Colonic mucosa (tissue), 4 donors: ENCODE measurements at regions not wholly inside any gene's neighbourhood (a gene's known extent, or its start where the extent isn't known, plus 50 kb on each side); places are given as distances from the start of the nearest gene placed in this dataset.

Experiments used
- DNase-seq: peaks from one replicate; pipeline ENCODE4 v3.0.0-alpha.2; 2020
- H3K27ac ChIP-seq: fragments of 200-600 bp; one replicate; pipeline ENCODE4 v1.8.0; 2021
- H3K27me3 ChIP-seq: fragments of 200-600 bp; one replicate; pipeline ENCODE4 v1.8.0; 2021
- H3K36me3 ChIP-seq: fragments of 200-600 bp; one replicate; pipeline ENCODE4 v1.8.0; 2021
- H3K4me1 ChIP-seq: fragments of 200-600 bp; one replicate; pipeline ENCODE4 v1.8.0; 2021; ENCODE audit warnings: mild to moderate bottlenecking
- H3K4me3 ChIP-seq: fragments of 200-600 bp; one replicate; pipeline ENCODE4 v1.8.0; 2021
- H3K9ac ChIP-seq, 2 donors: one replicate each; pipeline ENCODE4 v1.7.0; 2013; ENCODE audit warnings: control low read depth in 2 of 2, low read depth in 2 of 2, low read length in 2 of 2
- H3K9me3 ChIP-seq: fragments of 200-600 bp; one replicate; pipeline ENCODE4 v1.8.0; 2021
- CTCF ChIP-seq: fragments of 200-600 bp; IDR thresholded peaks from one replicate; pipeline ENCODE4 v1.8.0; 2022; ENCODE audit warnings: antibody characterized with exemption, mild to moderate bottlenecking
- intact Hi-C: fragments of 100-400 bp; cut with DNase I; formaldehyde crosslinking; loops from one replicate; pipeline ENCODE4 v1.14.1; 2022
- donor health status: healthy.
- donor health status: DM: no; HTN: no; CAD: no.
- donor health status: DM: no; HTN: no; CAD: no.

DNA sequence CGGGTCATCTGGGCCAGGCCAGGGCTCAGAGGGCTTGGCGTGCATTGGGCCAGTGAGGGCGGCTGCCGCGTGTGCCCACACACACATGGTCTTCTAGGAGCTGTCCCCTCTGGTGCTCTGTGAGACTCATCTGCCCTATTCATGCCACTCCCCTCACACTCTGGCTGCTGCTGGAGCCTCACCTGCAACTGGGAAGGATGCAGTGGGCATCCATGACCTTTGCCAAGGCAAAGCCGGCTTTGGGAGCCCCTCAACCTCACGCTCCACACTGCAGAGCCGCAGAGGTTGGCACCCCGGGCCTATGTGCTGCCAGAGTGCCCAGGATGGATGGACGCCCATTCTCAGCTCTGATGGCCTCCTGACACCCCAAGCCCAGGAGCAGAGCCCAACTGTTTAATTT, 330.2 kb upstream of the SALL3 start:
- intact Hi-C loops: no loop called here

GRCh38 chr18:78650926-78651325, 328.7 kb upstream of the SALL3 start:
- no peak overlapping the region for H3K27ac ChIP-seq
- DNase-seq: no peak
- H3K4me3 ChIP-seq: no peak overlapping the region
- H3K9ac ChIP-seq: no peak overlapping the region
- H3K9me3 ChIP-seq: no peaks in the 10 kb centered on the region
- no peaks in the 10 kb centered on the region for H3K36me3 ChIP-seq
- no peaks in the 10 kb centered on the region for H3K4me1 ChIP-seq
- TF ChIP-seq CTCF: no peak
- intact Hi-C loops: no loop called here
- no peaks in the 10 kb centered on the region for H3K27me3 ChIP-seq

More for the DNA sequence above, 330.2 kb upstream of the SALL3 start:
- H3K9me3 ChIP-seq: no peaks in the 10 kb centered on the region
- no peaks in the 10 kb centered on the region for H3K4me1 ChIP-seq
- no peak for TF ChIP-seq CTCF
- no peak overlapping the region for H3K27ac ChIP-seq
- no peak for DNase-seq
- no peak overlapping the region for H3K9ac ChIP-seq
- no peaks in the 10 kb centered on the region for H3K27me3 ChIP-seq
- no peak overlapping the region for H3K4me3 ChIP-seq
- no peaks in the 10 kb centered on the region for H3K36me3 ChIP-seq

- H3K9me3 ChIP-seq: no peaks in the 10 kb centered on the region
- H3K27me3 ChIP-seq: no peaks in the 10 kb centered on the region
- no peak for DNase-seq
- no peak for TF ChIP-seq CTCF
- no peak overlapping the region for H3K27ac ChIP-seq
- no peaks in the 10 kb centered on the region for H3K36me3 ChIP-seq
- intact Hi-C loops: no loop called here
- H3K4me3 ChIP-seq: no peak overlapping the region
- no peaks in the 10 kb centered on the region for H3K4me1 ChIP-seq
- no peak overlapping the region for H3K9ac ChIP-seq
Observed at GRCh38 chr18:78652001-78652545, 327.5 kb upstream of the SALL3 start.

DNA sequence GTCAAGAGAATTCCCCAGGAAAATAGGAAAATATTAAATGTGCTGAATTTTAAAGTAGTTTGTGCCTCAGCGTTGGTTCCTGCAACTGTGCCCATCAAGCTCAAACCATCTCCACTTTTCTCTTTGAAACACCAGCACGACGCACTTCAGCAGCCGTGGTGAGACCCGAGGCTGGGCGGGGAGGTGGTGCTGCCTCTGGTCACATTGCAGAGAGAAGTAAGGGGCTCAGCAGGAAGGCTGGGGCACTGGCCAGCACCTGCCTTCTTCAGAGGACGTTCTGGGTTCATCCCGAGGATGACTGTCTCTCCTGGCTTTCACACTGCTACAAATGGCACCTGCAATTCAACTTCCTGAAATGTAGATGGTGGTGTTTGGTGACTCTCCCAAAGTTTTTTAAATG, 323.7 kb upstream of the SALL3 start:
- Histone ChIP-seq H3K27ac (no peak overlapping the region), H3K9me3 (no peaks in the 10 kb centered on the region), H3K27me3 (no peaks in the 10 kb centered on the region), H3K36me3 (no peaks in the 10 kb centered on the region), H3K9ac (no peak overlapping the region), H3K4me3 (no peak overlapping the region), H3K4me1 (no peaks in the 10 kb centered on the region)
- no peak for TF ChIP-seq CTCF
- intact Hi-C loops: loop anchor here (5.0 kb wide), 1 partner anchor 221 kb away; no protein-coding TSS in a partner anchor
- DNase-seq: no peak

DNA sequence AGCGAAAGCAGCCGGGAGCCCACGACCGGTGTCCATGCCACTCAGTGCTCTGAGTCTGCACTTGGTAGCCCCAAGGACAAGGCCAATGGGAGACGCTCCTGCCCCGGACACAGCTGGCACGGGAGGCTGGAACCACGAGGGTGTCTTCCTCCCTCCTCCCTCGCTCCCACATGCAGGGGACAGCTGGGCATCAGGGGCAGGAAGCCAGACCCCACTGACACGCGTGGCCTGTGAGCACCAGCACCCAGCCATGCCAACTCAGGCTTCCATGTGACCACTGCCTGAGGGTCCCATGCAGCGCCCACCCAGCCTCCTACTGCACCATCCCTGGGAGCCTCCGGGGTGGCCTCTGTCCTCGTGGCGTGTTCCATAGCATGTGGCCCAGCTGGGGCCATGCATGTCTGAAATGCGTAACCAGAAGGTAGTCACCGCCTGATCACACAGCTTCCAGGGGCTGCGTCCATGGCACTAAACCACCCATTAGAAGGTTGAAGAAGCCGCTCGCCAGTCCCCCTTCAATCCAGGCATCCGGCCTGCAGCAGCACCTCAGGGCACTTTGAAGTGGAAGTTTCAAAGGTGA, 323.2 kb upstream of the SALL3 start:
- H3K9me3 ChIP-seq: no peaks in the 10 kb centered on the region
- no peak for TF ChIP-seq CTCF
- no peak overlapping the region for H3K27ac ChIP-seq
- no peak overlapping the region for H3K9ac ChIP-seq
- DNase-seq: no peak
- H3K27me3 ChIP-seq: no peaks in the 10 kb centered on the region
- no peaks in the 10 kb centered on the region for H3K4me1 ChIP-seq
- intact Hi-C loops: loop anchor here (5.0 kb wide), 1 partner anchor 221 kb away; no protein-coding TSS in a partner anchor
- H3K4me3 ChIP-seq: no peak overlapping the region
- H3K36me3 ChIP-seq: no peaks in the 10 kb centered on the region
